ENCODE measurements at regions not wholly inside any gene's neighbourhood (a gene's known extent, or its start where the extent isn't known, plus 50 kb on each side); places are given as distances from the start of the nearest gene placed in this dataset.
"Not testable (repeated sequence)": the region's sequence is repeated elsewhere in the genome, so short reads cannot be mapped to it uniquely, and the experiment has no call there.

GRCh38 chr2:199543606-199544172 lies 86.0 kb upstream of the SATB2 start:
- Histone ChIP-seq H3K4me1 (ENCODE audit: insufficient read depth) (no peaks in the 10 kb centered on the region), H2AFZ (no peak overlapping the region), H3K27me3 (no peaks in the 10 kb centered on the region), H3K9me3 (ENCODE audit: low read depth) (no peaks in the 10 kb centered on the region), H3K9me2 (replicated peaks; ENCODE audit: insufficient read depth) (no peaks in the 10 kb centered on the region), H3K27ac (no peak overlapping the region), H3K4me3 (no peak overlapping the region), H3K4me2 (no peak overlapping the region), H3K79me2 (no peaks in the 10 kb centered on the region), H4K20me1 (ENCODE audit: insufficient read depth, poor library complexity, severe bottlenecking) (no peaks in the 10 kb centered on the region), H3K36me3 (replicated peaks; ENCODE audit: insufficient read depth, low read depth) (no peaks in the 10 kb centered on the region)
- TF ChIP-seq CTCF (IDR thresholded peaks at IDR 0.05; ENCODE audit: poor library complexity), result no peak
- DNase-seq (ENCODE audit: low spot score), result no peak
- 89% methylated on average over 4 of the region's 4 CpGs for WGBS (ENCODE audit: low lambda C conversion rate, missing lambda C conversion rate)

- TF ChIP-seq EZH2 (IDR thresholded peaks at IDR 0.05; ENCODE audit: borderline replicate concordance) (no peak), CTCF (IDR thresholded peaks at IDR 0.05; ENCODE audit: poor library complexity) (no peak), EZH2phosphoT487 (IDR thresholded peaks at IDR 0.05; ENCODE audit: low read depth, severe bottlenecking, unreplicated experiment) (no peak)
- Histone ChIP-seq H3K9me2 (replicated peaks; ENCODE audit: insufficient read depth) (no peaks in the 10 kb centered on the region), H3K4me1 (ENCODE audit: insufficient read depth) (no peaks in the 10 kb centered on the region), H3K4me3 (no peak overlapping the region), H3K36me3 (replicated peaks; ENCODE audit: insufficient read depth, low read depth) (no peaks in the 10 kb centered on the region), H4K20me1 (ENCODE audit: insufficient read depth, poor library complexity, severe bottlenecking) (no peaks in the 10 kb centered on the region), H3K27ac (no peak overlapping the region), H3K4me2 (no peak overlapping the region), H3K9me3 (ENCODE audit: low read depth) (no peaks in the 10 kb centered on the region), H3K79me2 (no peaks in the 10 kb centered on the region), H3K27me3 (no peaks in the 10 kb centered on the region), H2AFZ (no peak overlapping the region)
- WGBS (ENCODE audit: low lambda C conversion rate, missing lambda C conversion rate), result 93% methylated on average over 7 of the region's 7 CpGs
- DNase-seq (ENCODE audit: low spot score), result no peak
These were observed 77.9 kb upstream of the SATB2 start for GRCh38 chr2:199535445-199536177.

GRCh38 chr2:199533873-199534272 lies 76.1 kb upstream of the SATB2 start:
- DNase-seq (ENCODE audit: low spot score); H4K20me1 ChIP-seq (ENCODE audit: insufficient read depth, poor library complexity, severe bottlenecking); H2AFZ ChIP-seq; H3K4me2 ChIP-seq; H3K27me3 ChIP-seq; H3K27ac ChIP-seq; H3K9me3 ChIP-seq (ENCODE audit: low read depth); H3K4me1 ChIP-seq (ENCODE audit: insufficient read depth); H3K36me3 ChIP-seq (replicated peaks; ENCODE audit: insufficient read depth, low read depth); H3K79me2 ChIP-seq; H3K9me2 ChIP-seq (replicated peaks; ENCODE audit: insufficient read depth); H3K4me3 ChIP-seq: not testable (repeated sequence)
- WGBS (ENCODE audit: low lambda C conversion rate, missing lambda C conversion rate), result 94% methylated on average over 3 of the region's 3 CpGs

- no peak for TF ChIP-seq EZH2phosphoT487 (IDR thresholded peaks at IDR 0.05; ENCODE audit: low read depth, severe bottlenecking, unreplicated experiment)
- no peak for TF ChIP-seq CTCF (IDR thresholded peaks at IDR 0.05; ENCODE audit: poor library complexity)
- TF ChIP-seq EZH2 (IDR thresholded peaks at IDR 0.05; ENCODE audit: borderline replicate concordance), result no peak
- 70% methylated on average over 1 of the region's 1 CpG for WGBS (ENCODE audit: low lambda C conversion rate, missing lambda C conversion rate)
- H3K4me1 ChIP-seq (ENCODE audit: insufficient read depth), result no peaks in the 10 kb centered on the region
These were observed 69.3 kb upstream of the SATB2 start for GRCh38 chr2:199527071-199527470.

More at GRCh38 chr2:199527071-199527470, 69.3 kb upstream of the SATB2 start:
- no peak for DNase-seq (ENCODE audit: low spot score)
- H2AFZ ChIP-seq, result no peak overlapping the region
- H3K27ac ChIP-seq, result no peak overlapping the region
- no peaks in the 10 kb centered on the region for H3K9me3 ChIP-seq (ENCODE audit: low read depth)
- no peaks in the 10 kb centered on the region for H3K27me3 ChIP-seq
- no peak overlapping the region for H3K4me3 ChIP-seq
- no peaks in the 10 kb centered on the region for H3K36me3 ChIP-seq (replicated peaks; ENCODE audit: insufficient read depth, low read depth)
- H3K79me2 ChIP-seq, result no peaks in the 10 kb centered on the region
- H4K20me1 ChIP-seq (ENCODE audit: insufficient read depth, poor library complexity, severe bottlenecking), result no peaks in the 10 kb centered on the region
- no peak overlapping the region for H3K4me2 ChIP-seq
- no peaks in the 10 kb centered on the region for H3K9me2 ChIP-seq (replicated peaks; ENCODE audit: insufficient read depth)

Measured in hepatocyte (in vitro differentiated cells).